22Rv1 (cell line): ENCODE measurements at regions not wholly inside any gene's neighbourhood (a gene's known extent, or its start where the extent isn't known, plus 50 kb on each side); places are given as distances from the start of the nearest gene placed in this dataset.

Experiments
- ZFX ChIP-seq: fragments of 450-650 bp; IDR thresholded peaks from 2 replicates; pipeline ENCODE4 v1.6.1; 2017; ENCODE audit warnings: antibody characterized with exemption, borderline replicate concordance
- TF ChIP-seq, protein P1 (sequence below): fragments of 450-650 bp; IDR thresholded peaks from 2 replicates; pipeline ENCODE4 v1.5.1; 2017; ENCODE audit warnings: mild to moderate bottlenecking

DNA sequence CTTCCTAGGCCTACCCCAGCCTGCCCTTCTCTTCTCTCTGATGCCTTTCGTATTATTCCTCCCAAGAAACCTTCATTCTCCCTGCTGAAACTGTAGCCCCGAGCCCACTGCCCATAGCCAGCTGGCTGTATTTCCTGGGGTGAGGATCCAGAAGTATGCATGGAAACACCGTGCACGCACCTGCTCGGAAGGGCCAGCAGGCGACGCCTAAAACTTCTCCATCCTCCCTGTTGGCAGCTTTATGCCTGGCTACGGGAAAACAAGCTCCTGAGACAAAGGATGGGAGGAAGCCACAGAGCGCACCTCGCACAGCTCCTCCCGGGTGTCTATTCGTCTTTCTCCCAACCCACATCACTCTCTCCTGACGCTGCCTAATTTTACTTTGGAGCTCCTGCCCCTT, 69.0 kb upstream of the CAPRIN2 start:
- TF ChIP-seq, protein P1, sequence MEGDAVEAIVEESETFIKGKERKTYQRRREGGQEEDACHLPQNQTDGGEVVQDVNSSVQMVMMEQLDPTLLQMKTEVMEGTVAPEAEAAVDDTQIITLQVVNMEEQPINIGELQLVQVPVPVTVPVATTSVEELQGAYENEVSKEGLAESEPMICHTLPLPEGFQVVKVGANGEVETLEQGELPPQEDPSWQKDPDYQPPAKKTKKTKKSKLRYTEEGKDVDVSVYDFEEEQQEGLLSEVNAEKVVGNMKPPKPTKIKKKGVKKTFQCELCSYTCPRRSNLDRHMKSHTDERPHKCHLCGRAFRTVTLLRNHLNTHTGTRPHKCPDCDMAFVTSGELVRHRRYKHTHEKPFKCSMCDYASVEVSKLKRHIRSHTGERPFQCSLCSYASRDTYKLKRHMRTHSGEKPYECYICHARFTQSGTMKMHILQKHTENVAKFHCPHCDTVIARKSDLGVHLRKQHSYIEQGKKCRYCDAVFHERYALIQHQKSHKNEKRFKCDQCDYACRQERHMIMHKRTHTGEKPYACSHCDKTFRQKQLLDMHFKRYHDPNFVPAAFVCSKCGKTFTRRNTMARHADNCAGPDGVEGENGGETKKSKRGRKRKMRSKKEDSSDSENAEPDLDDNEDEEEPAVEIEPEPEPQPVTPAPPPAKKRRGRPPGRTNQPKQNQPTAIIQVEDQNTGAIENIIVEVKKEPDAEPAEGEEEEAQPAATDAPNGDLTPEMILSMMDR: no peak
- no peak for TF ChIP-seq ZFX
